Fibroblast of skin of back (primary cell): ENCODE measurements at regions not wholly inside any gene's neighbourhood (a gene's known extent, or its start where the extent isn't known, plus 50 kb on each side); places are given as distances from the start of the nearest gene placed in this dataset.
A peak's percentile ranks its signal among the peaks of the same experiment; 100 is the strongest.

ENCODE experiments used
- DNase-seq: peaks from one replicate; pipeline ENCODE4 v3.0.0-alpha.2; 2013

GRCh38 chr9:95666096-95666784 is 149.5 kb upstream of the PTCH1 start:
- DNase-seq: no peak

GRCh38 chr9:95653246-95653645 is 136.5 kb upstream of the PTCH1 start:
- DNase-seq: no peak

GRCh38 chr9:95650720-95651119 is 133.9 kb upstream of the PTCH1 start:
- DNase-seq: no peak

- DNase-seq: peak; percentile 63
Measured at GRCh38 chr9:95649801-95650213, 133.0 kb upstream of the PTCH1 start.

- no peak for DNase-seq
Measured at GRCh38 chr9:95648225-95648624, 131.5 kb upstream of the PTCH1 start.

- peak; percentile 37 for DNase-seq
Measured at GRCh38 chr9:95645992-95646391, 129.2 kb upstream of the PTCH1 start.

GRCh38 chr9:95645579-95645978 is 128.8 kb upstream of the PTCH1 start:
- no peak for DNase-seq

GRCh38 chr9:95644377-95644776 is 127.6 kb upstream of the PTCH1 start:
- peak; percentile 23 for DNase-seq

GRCh38 chr9:95643619-95644018 is 126.8 kb upstream of the PTCH1 start:
- DNase-seq: no peak

GRCh38 chr9:95642189-95642588 is 125.4 kb upstream of the PTCH1 start:
- no peak for DNase-seq

GRCh38 chr9:95641586-95641985 is 124.8 kb upstream of the PTCH1 start:
- peak; percentile 32 for DNase-seq

GRCh38 chr9:95640336-95640735 is 123.6 kb upstream of the PTCH1 start:
- peak; percentile 71 for DNase-seq

- peak; percentile 82 for DNase-seq
Measured at GRCh38 chr9:95635986-95636671, 119.4 kb upstream of the PTCH1 start.

- DNase-seq: peak; percentile 43
Measured at GRCh38 chr9:95634536-95634935, 117.8 kb upstream of the PTCH1 start.

GRCh38 chr9:95634114-95634513 is 117.3 kb upstream of the PTCH1 start:
- DNase-seq: no peak

GRCh38 chr9:95629585-95629984 is 112.8 kb upstream of the PTCH1 start:
- no peak for DNase-seq

- peak; percentile 61 for DNase-seq
Measured at GRCh38 chr9:95627802-95628201, 111.0 kb upstream of the PTCH1 start.

- peak; percentile 54 for DNase-seq
Measured at GRCh38 chr9:95626885-95627558, 110.3 kb upstream of the PTCH1 start.

GRCh38 chr9:95626341-95626740 is 109.6 kb upstream of the PTCH1 start:
- DNase-seq: no peak

GRCh38 chr9:95623640-95624039 is 106.9 kb upstream of the PTCH1 start:
- DNase-seq: no peak

- DNase-seq: no peak
Measured at GRCh38 chr9:95620722-95621121, 104.0 kb upstream of the PTCH1 start.

GRCh38 chr9:95620314-95620713 is 103.5 kb upstream of the PTCH1 start:
- DNase-seq: no peak

GRCh38 chr9:95615246-95615645 is 98.5 kb upstream of the PTCH1 start:
- DNase-seq: no peak

GRCh38 chr9:95613670-95614069 is 96.9 kb upstream of the PTCH1 start:
- no peak for DNase-seq
